ENCODE measurements at regions not wholly inside any gene's neighbourhood (a gene's known extent, or its start where the extent isn't known, plus 50 kb on each side); places are given as distances from the start of the nearest gene placed in this dataset.
"Not testable (repeated sequence)": the region's sequence is repeated elsewhere in the genome, so short reads cannot be mapped to it uniquely, and the experiment has no call there.

DNA sequence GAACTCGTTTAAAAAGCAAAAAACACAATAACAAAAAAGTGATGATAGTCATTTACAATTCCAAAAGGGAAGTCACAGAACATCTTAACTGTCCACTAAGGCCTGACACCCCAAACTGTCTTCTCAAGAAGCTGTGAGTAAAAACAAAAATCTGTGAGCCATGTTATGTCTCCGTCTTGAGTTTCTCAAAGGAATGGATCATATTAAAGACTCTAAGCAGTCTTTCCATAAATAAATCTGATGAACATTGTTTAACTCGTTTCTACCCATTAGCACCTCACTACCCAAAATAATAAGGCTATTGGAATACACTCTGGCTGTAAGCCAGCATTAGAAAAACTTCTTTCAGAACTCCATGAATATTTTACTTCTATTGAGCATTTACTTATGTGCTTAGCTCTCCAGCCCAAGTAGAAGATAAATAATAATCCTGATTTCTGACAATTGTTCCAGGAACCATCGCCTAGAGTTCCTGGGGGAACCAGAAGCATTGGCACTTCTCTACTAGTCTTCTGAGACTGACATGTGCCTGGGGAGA lies 396.0 kb downstream of the STK39 start:
- H3K4me3 ChIP-seq (replicated peaks; ENCODE audit: low read depth, low read length) = no peak overlapping the region
- DNase-seq (ENCODE audit: extremely low read depth, low read depth) = no peak
- TF ChIP-seq CTCF (IDR thresholded peaks at IDR 0.05; ENCODE audit: low read depth, low read length, missing control alignments) = no peak

DNA sequence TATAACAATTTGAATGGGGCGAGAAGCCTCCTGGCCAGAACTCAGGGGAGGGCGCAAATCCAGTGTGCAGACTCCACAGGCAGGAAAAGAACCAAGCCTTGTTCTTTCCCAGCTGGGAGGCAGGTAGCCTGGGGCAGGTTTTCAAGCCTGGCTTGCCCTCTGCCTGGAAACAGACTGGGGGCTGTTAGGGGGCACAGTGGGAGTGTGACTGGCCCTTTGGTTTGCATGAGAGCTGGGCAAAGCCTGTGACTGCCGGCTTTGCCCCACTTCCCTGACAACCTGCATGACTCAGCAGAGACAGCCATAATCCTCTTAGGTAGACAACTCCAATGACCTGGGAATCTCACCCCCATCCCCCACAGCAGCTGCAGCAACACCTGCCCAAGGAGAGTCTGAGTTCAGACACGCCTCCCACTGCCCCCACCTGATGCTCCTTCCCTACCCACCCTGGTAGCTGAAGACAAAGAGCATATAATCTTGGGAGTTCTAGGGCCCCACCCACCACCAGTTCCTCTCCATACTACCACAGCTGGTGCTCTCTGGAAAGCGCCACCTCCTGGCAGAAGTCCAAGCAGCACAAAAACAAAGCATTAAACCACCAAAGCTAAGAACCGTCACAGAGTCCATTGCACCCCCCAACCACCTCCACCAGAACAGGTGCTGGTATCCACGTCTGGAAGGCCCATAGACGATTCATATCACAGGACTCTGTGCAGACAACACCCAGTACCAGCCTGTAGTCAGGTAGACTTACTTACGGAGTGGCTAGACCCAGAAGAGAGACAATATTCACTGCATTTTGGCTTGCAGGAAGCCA lies 402.5 kb downstream of the STK39 start:
- TF ChIP-seq CTCF (IDR thresholded peaks at IDR 0.05; ENCODE audit: low read depth, low read length, missing control alignments) = no peak
- no peak for DNase-seq (ENCODE audit: extremely low read depth, low read depth)
- no peak overlapping the region for H3K4me3 ChIP-seq (replicated peaks; ENCODE audit: low read depth, low read length)

DNA sequence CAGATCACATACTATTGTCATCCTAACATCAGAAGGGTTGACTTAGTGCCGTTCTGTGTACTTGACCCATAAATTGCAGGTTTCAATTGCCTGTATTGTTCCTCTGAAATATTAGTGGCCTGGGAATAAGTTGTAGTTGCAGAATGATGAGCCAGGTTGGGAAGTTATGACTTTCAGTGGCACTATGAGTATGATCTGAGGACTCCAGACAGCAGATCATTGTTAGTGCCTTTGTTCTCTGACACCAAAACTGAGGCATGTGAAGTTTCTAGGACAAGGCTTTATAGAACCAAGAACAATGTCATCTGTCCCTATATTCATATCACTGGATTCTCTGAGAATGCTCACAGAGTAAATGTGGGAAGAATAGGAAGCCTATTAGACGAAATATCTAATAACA lies 403.7 kb downstream of the STK39 start:
- H3K4me3 ChIP-seq (replicated peaks; ENCODE audit: low read depth, low read length) = no peak overlapping the region
- TF ChIP-seq CTCF (IDR thresholded peaks at IDR 0.05; ENCODE audit: low read depth, low read length, missing control alignments) = no peak
- DNase-seq (ENCODE audit: extremely low read depth, low read depth) = no peak

- no peak for TF ChIP-seq CTCF (IDR thresholded peaks at IDR 0.05; ENCODE audit: low read depth, low read length, missing control alignments)
- no peak overlapping the region for H3K4me3 ChIP-seq (replicated peaks; ENCODE audit: low read depth, low read length)
- DNase-seq (ENCODE audit: extremely low read depth, low read depth) = no peak
These were observed 404.2 kb downstream of the STK39 start for GRCh38 chr2:167843217-167843616.

- DNase-seq (ENCODE audit: extremely low read depth, low read depth) = no peak
- TF ChIP-seq CTCF (IDR thresholded peaks at IDR 0.05; ENCODE audit: low read depth, low read length, missing control alignments) = no peak
- no peak overlapping the region for H3K4me3 ChIP-seq (replicated peaks; ENCODE audit: low read depth, low read length)
These were observed 405.3 kb downstream of the STK39 start for GRCh38 chr2:167842047-167842446.

DNA sequence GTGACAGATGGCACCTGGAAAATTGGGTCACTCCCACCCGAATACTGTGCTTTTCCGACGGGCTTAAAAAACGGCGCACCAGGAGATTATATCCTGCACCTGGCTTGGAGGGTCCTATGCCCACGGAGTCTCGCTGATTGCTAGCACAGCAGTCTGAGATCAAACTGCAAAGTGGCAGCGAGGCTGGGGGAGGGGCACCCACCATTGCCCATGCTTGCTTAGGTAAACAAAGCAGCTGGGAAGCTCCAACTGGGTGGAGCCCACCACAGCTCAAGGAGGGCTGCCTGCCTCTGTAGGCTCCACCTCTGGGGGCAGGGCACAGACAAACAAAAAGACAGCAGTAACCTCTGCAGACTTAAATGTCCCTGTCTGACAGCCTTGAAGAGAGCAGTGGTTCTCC lies 412.1 kb downstream of the STK39 start:
- H3K4me3 ChIP-seq (replicated peaks; ENCODE audit: low read depth, low read length); DNase-seq (ENCODE audit: extremely low read depth, low read depth): not testable (repeated sequence)

DNA sequence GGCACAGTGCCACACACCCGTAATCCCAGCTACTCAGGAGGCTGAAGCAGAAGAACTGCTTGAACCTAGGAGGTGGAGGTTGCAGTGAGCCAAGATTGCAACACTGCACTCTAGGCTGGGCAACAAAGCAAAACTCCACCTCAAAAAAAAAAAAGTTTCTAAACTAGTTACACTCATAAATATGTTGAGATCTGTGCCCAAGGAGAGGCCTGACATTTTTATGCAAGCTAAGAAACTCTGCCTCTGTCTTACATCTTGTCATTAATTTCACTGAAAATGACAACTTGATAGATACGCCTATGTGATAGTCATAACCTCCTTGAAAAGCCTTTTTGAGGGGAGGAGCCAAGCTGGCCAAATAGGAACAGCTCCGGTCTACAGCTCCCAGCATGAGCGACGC lies 412.7 kb downstream of the STK39 start:
- TF ChIP-seq CTCF (IDR thresholded peaks at IDR 0.05; ENCODE audit: low read depth, low read length, missing control alignments) = no peak
- no peak for DNase-seq (ENCODE audit: extremely low read depth, low read depth)
- H3K4me3 ChIP-seq (replicated peaks; ENCODE audit: low read depth, low read length) = no peak overlapping the region
